Hematopoietic multipotent progenitor cell treated with erythropoietin and hydrocortisone succinate and interleukin-3 and kit ligand, for 17 days (in vitro differentiated cells): ENCODE measurements at regions not wholly inside any gene's neighbourhood (a gene's known extent, or its start where the extent isn't known, plus 50 kb on each side); places are given as distances from the start of the nearest gene placed in this dataset.

Experiments used
- DNase-seq: peaks from one replicate; pipeline ENCODE4 v3.0.0-alpha.2; 2015; ENCODE audit warnings: low spot score

DNA sequence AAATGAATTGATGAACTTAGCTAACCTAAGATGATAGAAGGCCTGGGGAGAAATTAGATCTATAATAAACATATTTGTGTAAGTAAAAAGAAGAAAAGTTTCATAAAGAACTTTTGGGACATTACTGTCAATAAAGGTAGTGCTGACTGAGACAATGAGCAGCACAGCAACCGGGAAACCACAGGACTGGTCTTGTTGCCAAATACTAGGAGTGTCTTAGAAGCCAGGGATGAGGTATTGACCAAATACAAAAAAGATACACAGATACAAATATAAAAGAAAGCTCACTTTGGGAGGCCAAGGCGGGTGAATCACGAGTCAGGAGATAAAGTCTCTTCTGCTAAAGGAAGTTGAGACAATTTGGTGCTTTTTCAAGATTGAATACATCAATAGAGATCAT is 362.4 kb upstream of the ZNF385D start:
- DNase-seq = no peak

DNA sequence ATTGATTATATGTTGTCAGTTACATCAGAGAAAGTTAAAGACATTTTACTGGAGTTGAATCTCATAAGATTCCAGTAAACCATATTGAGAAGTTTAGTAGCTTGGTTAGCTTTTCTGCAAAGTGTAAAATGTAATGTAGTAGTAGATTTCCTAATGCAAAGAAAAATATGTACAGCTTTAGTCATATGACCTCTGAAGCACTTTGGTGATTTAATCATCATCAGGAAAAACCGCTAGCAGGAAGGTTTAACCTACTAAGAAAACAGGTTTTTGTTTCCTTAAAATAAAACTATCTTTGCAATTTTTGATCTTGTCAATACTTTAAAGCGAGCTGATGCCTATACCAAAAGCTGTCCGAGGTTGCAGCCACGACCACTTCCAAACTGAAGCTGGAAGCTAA is 364.6 kb upstream of the ZNF385D start:
- no peak for DNase-seq

DNA sequence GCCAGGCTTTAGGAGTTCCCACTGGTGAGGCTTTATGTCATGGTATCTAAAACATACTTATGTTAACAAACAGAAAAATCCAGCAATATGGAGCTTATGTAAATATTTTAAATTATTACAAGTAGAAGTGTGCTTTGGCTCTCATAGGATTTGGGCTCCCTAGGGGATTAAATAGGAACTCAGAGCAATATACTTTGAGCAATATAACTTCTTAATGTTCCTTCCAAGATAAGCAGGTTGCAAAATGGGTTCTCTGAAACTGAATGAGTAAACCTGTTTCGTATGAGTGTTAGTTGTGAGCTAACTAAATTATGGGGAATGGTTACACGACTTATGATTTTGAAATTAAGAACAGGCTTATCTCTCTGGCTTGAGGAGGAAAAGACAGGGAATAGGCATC is 366.1 kb upstream of the ZNF385D start:
- no peak for DNase-seq

DNA sequence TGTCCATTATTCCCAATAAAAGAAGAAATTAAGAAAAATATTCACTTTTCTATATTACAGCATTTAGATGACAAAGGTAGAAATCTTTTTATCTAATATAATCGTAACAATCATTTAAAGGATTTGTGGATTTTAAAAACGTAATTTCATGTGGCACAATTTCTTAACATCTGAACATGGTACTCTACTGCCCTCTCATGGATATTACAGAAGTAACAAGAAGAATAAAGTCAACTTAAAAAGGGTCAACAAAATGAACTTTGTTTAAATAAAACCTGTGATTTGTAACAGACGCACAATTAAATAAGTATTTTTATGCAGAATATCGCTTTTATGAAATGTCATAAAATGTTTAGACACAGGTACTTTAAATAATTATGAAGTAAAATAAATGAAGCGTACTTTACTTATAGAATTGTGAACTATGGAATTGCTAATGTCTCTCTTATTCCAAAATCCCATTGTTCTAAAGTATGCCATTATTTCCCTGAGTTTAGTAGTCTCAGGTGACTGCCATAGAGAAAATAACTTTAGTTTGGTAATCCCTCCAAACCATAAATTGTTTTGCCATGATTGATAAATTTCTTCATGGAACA is 366.8 kb upstream of the ZNF385D start:
- DNase-seq = no peak

DNA sequence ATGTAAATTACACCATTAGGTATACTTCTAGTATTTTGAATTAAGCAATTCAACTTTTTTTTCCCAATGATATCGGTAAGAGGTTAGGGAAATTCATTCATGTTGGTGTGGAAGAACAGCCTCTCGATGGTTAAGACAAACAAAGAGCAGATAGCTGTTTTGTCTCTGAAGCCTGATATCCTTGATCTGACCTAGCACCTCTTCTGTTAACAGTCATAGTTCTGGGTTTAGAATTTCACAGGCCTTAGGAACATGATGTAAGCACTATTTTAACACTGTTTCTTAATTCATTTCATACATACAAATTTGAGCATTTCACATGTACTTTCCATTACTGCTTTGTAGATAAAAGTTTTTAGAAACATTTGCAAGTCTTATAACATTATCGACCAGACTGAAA is 367.5 kb upstream of the ZNF385D start:
- no peak for DNase-seq

DNA sequence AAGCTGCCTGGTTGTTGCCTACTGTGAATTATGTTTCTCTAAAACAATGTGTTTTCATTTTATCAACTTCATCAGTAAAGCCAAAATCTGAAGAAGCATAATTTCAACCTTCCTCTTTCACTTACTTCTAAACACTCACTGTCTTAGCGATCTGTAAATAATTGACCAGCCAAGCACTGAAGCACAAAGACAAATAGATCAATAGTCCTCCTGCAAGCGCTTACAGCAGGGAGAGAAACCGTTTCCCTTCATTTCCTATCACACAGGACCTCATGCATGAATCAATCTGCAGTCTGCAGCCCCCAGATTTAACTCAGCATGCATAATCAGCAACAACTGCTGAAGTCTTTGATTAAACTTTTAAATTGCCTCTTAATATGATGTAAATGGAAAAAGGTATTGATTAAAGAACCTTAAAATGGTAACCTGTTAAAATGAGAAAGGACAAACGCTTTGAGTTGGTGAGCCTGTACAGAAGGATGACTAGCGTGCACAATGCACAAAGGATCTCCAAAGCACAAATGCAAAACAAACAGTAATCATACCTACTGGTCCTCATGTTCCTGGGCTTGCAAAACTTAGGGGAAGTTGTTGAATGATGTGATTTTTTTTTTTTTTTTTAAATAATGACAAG is 370.2 kb upstream of the ZNF385D start:
- DNase-seq = no peak

DNA sequence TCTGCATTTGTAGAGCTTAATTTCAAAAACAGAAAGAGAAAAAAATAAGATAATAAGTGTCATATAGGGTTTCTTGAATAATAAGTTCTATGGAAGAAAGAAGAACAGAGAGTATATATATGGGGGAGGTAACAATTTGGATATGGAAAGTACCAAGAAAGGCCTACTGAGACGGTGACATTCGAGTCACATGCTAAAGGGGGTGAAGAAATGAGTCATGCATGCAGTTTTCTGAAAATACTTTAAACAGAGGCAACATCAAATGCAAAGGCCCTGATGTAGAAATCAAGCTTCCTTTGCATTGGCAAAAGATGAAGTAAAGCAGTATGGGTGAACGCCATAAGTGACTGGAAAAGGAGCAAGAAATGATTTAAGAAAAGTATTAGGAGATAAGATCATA is 371.6 kb upstream of the ZNF385D start:
- DNase-seq = no peak

DNA sequence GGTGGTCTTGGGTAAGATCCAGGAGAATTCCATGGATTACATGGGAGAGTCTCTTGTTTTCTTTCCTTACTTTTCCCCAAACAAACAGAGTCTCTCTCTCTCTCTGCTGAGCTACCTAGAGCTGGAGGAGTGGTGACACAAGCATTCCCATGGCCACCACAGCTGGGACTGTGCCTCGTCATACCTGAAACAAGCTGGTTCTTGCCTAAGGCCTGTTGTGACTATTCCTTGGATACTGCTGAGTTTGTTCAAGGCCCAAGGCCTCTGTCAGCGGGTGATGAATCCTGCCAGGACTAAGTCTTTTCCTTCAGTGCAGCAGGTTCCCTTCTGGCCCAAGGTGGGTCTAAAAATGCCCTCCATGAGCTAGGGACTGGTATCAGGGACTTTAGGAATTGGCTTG is 378.1 kb upstream of the ZNF385D start:
- no peak for DNase-seq

DNA sequence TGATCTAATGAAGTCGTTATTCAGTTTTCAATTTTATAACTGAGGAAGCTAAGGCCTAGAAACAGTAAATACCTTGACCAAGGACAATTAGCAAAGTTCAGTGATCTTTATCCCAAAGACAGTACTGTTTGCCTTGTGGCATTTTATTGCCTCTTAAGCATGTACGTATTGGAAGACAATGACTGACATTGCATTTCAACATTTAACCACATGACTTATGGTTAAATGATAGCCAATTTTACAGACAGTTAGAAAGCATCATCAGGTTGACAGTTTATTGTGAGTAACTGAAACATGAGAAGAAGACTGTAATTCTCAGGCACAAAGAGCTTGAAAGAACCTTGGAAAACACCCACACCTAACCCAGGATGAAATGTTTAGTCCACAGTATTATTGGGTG is 390.8 kb upstream of the ZNF385D start:
- no peak for DNase-seq

DNA sequence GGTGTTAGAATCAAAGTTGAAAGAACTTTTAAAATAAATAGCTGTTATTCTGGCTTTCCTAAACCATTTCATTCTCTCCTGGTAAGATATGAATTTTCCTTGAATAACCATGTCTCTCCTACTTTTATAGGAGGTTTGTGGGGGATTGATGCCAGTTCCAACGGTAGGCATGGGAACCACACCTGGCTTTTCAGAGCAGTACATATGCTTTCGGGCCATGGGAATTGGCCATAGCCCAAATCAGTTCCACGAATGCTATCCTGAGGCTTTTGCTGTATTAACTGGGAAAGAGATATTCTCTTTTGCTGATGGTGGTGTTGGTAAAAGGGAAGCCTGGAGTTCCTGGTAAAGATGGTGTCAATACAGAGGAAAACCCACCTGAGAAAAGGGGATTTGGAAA is 396.2 kb upstream of the ZNF385D start:
- no peak for DNase-seq

DNA sequence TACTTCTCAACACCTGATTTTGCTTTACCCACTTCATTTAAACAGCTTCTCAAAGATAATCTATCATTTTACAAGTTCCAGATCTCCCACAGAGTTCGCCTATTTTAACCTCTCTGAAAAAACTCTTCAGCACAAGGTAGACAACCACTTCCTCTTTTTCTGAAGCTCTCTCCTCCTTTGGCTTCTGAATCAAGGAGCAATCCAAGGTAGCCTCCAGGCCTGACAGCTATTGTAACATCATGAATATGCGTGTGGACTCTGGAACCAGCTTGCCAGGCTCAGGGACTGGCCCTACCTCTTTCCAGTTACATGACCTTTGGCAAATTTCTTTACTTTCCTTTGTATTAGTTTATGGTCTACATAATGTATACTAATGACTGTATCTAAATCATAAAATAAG is 405.9 kb upstream of the ZNF385D start:
- no peak for DNase-seq

DNA sequence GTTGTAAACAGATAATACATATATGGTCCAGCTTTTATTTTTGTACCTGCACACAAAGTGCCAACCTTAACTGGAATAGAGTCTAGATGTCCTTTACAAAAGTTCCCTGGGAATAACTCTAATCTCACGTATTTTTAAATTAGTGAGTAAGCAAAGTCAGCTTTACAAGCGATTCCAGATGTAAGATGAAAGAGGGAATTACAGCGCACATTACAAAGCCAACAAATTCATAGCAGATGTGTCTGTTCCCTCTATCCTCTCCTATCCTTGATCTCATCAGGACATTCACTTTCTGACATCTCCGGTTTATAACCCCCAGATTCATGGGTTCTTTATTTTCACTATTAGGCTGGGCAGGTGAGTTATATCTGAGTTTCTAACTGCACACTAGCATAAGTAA is 406.8 kb upstream of the ZNF385D start:
- no peak for DNase-seq

DNA sequence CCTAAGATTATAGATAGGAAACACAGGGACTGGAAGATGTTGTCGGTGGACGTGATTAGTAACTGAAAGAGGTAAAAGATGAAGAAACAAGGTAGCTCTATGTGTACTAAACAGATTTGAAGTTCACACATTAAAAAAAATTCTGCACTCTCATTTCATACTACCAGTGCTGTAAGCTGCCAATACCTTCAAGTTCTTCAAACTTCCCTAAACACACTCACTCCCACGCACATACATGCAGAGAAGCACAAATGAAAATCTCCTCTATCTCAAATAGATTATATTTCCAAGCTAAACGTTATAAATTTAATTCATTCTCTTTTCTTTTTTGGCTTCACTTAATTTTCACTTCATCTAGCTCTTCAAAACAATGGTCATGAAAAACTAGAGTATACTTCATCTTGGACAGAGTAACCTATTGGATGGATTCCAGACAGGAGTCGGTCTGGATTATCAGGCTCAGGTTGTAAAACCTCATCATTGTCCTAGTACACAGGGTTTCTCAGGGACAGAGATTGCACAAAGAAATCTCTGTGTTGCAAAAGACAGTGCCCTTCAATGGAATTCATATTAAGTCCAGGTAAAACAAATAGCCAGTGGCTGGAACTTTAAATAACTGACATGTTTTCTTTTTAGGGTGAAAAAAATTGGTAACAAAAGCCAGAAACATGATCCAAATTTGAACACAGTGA is 408.1 kb upstream of the ZNF385D start:
- DNase-seq = no peak

DNA sequence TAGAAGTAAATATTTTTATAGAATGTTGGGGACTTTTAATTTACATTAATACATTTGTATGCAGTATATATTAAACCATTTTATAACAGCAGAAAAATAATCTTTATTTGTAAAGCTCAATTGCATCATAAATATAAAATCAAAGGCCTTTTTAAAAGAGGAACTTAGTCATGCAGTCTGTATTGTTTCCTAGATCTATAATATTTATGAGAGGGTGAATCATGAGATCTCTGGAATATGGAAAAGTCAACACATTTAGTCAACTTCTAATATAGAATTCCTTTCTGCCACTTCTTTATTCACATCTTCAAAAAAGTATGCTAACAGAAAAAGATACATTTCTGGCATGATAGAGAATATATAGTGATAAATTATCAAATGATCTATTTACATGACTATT is 410.3 kb upstream of the ZNF385D start:
- no peak for DNase-seq

DNA sequence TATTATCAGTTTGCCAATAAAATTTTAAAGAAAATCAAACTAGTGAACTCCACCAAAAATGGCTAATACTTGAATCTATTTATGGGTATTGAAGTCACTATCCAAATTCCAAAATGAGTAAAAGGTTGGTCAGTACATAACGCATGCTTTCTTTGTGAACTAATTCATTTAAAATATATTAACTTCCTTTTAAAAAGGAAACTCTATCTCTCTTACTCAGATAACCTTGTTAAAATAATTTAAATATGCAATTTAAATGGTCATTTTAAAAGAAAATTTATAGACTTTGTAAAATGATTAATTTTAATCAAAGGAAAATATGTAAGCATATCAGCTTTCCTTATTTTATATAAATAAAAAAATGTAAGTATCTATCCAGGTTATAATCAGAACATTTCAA is 419.4 kb upstream of the ZNF385D start:
- no peak for DNase-seq

DNA sequence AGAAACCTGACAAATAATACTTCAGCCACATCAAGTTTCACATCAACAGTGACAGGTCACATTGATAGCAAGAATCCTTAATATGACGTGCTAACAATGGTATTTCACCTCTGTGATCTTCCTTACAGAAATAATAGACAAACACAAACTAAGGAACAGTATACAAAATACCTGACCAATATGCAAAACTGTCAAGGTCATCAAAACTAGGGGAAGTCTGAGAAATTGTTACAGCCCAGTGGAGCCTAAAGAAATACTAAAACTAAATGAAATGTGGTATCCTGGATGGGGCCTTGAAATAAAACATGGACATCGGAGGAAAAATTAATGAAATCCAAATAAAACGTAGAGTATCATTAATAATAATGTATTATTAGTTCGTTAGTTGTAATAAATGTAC is 422.0 kb upstream of the ZNF385D start:
- DNase-seq = no peak

DNA sequence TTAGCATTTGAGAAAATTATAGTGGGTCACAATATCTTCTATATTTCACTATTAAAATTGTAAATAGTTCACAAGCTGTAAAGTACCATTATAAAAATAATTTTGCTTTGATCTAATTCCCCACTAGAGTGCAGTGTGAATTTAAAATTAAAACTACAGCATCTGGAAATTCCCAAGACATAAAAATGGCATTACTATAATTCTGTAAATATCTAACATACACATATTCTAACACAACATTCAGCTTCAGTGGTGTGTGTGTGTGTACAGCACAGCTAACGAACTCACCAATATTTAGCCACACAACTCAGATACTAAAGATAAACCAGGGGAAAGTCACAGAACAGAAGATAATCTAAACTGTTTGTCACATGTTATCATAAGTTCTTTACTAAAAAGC is 424.9 kb upstream of the ZNF385D start:
- no peak for DNase-seq

DNA sequence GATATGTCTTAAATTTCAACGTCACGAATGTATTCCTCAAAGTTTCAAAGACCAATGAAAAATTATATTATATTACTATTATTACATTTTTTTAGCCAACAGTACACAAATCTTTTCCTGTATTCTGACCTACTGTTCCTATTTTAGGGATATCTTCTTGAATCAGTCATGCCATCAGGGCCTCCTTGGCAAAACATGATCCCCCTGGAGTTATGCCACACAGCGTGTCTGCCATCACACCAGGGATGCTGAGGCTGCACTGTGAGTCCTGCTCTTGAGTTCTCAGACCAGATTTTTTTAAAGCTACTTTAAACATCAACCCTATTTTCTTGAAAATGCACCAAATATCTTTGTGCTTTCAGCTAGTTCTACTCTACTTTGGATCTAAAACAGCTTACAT is 425.9 kb upstream of the ZNF385D start:
- no peak for DNase-seq

DNA sequence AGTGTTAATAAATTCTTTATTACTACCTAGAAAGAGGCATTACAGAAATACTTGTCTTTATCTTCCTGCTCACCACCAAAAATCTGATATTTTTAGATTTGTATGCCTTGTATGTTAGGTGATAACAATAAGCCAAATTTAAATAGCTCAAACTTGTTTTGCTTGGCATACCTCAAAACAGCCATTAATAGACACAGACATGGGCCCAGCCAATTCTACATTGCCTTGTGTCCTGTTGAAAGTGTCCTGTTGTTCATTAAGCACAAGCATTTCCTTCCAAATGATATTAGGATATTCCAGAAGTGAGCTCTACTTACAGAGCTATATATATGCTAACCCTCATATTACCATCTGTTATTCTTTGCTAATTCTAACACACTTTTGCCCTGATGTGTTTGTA is 438.6 kb upstream of the ZNF385D start:
- DNase-seq = no peak

DNA sequence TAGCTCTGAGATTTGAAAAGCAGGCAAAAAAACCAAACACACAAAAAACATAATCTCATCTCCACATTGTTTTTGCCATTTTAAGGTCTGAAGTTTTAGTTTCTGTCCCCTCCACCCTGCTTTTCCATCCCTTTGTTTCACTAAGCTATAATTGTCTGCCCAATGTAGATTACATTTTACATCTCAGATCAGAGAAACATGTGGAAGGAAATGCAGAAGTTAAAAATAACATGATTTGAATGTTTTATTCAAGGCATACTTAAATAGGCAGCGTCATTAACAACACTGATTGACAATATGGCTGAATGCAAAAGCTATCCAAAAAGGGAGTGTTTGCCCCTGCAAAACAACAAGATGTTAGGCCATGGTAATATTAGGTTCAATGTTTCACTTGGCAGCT is 448.1 kb upstream of the ZNF385D start:
- DNase-seq = no peak

DNA sequence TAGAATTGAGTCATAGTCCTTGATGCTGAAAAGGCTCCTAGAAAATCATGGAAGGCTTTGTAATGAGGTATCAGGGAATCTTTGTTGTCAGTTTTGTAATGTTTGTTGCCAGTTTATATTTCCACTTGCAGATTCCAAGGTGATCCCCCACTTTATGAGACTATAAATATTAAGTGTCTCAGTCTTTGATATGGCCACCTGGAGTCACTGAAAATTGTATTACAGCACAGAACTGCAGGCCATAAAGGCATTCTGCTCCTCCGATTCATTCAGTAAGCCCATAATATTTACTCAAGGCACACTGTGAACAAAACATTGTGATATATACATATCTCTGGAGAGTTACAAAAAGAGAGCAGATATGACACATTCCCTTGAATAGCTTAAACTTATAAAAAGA is 457.8 kb upstream of the ZNF385D start:
- no peak for DNase-seq

DNA sequence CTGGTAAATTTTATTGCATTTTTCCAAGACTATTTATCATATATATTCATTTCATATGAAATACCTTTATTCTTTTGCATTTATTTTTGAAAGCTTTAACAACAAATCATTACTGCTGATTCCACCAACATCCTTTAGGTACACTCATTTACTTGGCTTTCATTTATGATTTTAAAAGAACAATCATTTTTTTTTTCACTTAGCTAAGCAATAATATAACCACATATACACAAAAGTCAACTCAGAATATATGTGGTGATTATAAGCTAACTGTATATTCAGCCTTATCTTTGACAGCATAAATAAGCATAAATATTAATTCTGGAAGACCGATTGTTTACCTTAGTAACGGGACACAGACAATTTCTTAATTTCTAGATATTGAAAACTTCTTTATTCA is 458.6 kb upstream of the ZNF385D start:
- DNase-seq = no peak

DNA sequence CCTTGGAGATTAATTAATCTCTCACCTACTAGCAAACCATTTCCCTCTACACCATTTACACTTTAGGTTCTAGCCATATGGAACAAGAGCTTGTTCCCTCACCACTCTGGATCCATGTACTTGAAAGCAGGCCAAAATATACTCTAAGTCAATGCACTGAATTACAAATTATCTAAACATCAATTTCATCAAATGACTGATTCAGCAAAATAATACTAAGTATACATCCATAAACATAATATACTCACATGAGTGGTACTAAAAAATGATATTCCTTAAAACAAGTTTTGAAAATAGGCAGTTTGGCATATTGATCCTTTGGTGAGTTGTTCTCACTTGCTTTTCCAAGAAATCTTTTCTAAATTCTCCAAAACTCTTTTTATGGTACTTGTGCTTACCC is 459.7 kb upstream of the ZNF385D start:
- no peak for DNase-seq

DNA sequence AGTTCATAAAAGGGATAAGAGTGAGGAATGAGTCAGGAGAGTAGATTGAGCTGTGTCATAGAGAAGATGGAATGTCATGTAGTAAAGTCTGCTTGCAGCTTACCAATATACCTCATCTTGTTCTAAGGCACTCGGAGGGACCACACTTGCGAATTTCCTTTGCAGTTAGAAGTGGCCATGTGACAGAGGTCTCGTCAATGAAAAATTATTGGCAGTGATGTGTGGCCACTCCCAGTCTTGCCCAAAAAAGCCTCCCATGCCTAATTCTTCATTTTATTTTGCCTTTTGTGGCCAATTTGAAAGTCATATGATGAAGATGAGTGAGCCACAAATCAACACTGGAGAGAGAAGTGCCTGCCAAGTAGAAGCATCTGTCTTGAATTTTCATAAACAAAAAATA is 465.6 kb upstream of the ZNF385D start:
- no peak for DNase-seq
